Posterior cingulate gyrus (tissue), 11 donors: ENCODE measurements at regions not wholly inside any gene's neighbourhood (a gene's known extent, or its start where the extent isn't known, plus 50 kb on each side); places are given as distances from the start of the nearest gene placed in this dataset.
A peak's percentile ranks its signal among the peaks of the same experiment; 100 is the strongest.

Source experiments
- DNase-seq, 10 donors: peaks; one replicate each; pipeline versions ENCODE4 v3.0.0 to v3.0.0-alpha.2; 2020 to 2021; ENCODE audit warnings: mixed read lengths in 3 of 10
- intact Hi-C: fragments of 100-400 bp; cut with DNase I; formaldehyde crosslinking; loops from one replicate; pipeline ENCODE4 v1.15.1; 2023

DNA sequence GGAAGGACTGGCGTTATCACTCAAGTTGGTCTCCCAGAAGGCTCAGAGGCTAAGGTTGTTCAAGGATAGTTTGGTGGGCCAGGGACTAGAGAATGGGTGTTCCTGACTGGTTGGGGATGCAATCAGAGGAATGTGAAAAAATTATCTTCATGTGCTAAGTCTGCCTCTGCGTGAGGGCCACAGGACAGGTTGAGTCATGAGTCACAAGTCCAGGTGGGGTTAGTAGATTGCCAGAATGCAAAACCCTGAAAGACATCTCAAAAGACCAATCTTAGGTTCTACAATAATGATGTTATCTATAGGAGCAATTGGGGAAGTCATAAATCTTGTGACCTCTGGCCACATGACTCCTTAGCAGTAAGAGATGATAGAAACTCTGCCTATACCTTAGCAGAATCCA lies 220.1 kb upstream of the EEA1 start:
- intact Hi-C loops = no loop called here
- DNase-seq = no peak

DNA sequence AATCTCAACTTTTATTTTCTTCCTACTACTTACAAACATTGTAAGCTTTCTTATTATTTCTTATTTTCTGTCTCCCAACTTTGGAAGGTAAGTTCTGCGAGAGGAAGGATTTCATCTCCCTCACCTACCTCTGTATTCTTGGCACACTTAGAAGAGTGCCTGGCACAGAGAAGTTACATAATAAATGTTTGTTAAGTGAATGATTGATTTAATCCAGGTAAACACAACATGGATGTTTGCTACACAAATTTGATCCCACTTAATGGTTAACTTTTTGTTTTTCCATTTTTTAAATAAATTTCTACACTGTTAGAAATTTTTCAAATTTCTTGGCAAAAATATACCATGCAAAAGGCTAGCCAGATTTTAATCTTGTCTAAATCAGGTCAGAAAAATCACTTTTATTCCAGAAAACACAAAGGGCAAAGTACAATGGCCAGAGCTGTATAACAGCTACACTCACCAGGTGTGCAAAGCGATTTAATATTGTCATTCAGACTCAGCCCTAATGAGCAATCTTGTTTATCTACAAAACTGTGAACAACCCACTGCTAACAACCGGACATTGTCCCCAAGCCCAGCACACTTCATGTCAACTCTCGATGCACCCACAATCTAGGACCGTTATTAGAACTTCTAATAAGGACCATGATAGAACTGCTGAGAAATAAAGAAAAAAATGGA lies 222.1 kb upstream of the EEA1 start:
- intact Hi-C loops = no loop called here
- DNase-seq = no peak

DNA sequence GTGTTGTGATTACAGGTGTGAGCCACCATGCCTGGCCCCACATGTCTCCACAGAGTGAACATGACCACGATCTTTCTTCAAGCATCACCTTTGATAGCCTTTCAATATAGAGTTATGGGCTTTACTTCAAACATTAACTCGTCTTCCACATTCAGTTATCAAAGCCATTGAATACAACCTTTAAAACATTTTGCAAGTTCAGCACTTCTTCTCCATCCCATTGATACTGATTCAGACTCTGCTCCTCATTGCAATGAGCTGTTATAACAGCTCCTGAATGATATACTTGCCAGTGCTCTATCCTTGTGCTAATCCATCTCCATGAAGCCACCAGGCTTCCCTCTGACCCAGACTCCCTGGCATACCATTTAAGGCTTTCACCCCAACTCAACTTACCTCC lies 223.5 kb upstream of the EEA1 start:
- intact Hi-C loops = no loop called here
- no peak for DNase-seq

GRCh38 chr12:93153321-93153720 lies 224.2 kb upstream of the EEA1 start:
- intact Hi-C loops = no loop called here
- DNase-seq = no peak

- DNase-seq = no peak
- intact Hi-C loops = no loop called here
Measured at GRCh38 chr12:93154096-93154728, 223.5 kb upstream of the NUDT4 start.

DNA sequence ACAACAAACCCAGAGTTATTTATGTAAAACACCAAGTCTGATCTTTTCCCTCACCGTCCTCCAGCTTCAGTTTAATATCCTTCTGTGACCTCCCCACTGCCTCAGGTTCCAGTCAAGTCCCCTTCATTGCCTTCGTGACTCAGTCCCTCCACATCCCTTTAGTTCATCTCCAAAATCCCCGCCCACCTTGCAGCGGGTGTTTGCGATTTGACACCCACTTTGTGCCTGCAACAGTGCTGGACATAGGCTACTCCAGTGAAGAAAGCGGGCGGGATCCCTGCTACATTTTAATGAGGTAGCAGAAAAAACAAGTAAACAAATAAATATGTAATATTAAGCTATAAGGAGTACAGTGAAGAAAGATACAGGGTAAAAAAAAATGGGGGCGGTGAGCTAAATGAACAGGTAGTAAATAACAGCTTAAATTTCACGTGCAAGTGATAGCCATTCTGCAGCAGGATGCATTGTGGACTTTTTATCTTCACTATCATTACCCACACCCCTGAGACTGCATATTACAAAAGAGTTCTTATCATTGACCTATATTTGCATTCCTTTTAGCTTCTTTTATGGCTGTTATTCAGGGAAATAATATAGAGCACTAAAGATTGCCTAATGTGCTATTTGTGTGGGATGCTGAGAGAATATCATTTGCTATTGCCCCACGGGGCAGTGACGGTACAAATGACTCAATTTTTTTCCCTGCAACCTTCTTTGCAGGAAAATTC lies 222.8 kb upstream of the NUDT4 start:
- DNase-seq = peak in 1 of 10 donors; percentile 64
- intact Hi-C loops = no loop called here

DNA sequence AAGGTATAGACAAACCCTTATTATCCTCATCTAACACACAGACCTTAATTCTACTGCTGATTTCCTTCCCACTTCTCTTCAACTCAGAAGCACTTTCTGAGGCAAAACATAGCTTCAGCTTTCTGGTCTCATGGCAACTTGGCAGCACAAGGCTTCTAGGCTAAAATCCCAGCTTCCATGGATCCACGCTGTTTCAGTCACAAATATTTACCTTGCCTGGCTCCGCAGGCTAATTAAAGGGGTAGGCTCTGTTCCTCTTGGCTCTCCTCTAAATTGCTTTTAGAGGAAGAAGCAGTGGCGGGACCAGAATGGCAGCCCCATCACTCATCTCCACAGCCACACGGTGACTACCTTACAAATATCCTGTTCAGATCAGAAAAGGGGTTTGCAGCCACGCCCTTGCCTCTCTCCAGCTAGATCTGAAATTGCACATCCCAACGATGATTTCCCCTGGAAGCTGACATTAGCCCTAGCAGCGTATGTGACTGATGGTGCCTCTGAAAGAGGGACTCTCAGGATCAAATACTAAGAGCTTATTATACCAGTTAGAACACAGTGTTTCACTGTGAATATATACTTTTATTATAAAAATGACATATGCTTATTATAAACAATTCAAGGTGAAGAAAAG lies 221.5 kb upstream of the NUDT4 start:
- intact Hi-C loops = no loop called here
- DNase-seq = peak in 1 of 10 donors; percentile 62

GRCh38 chr12:93157279-93157678 lies 220.4 kb upstream of the NUDT4 start:
- no peak for DNase-seq
- intact Hi-C loops = no loop called here

GRCh38 chr12:93158065-93158843 lies 219.5 kb upstream of the NUDT4 start:
- no peak for DNase-seq
- intact Hi-C loops = no loop called here

GRCh38 chr12:93163260-93164036 lies 214.3 kb upstream of the NUDT4 start:
- no peak for DNase-seq
- intact Hi-C loops = no loop called here

- intact Hi-C loops = no loop called here
- DNase-seq = no peak
Measured at GRCh38 chr12:93164103-93164880, 213.4 kb upstream of the NUDT4 start.

- intact Hi-C loops = no loop called here
- peak in 1 of 10 donors; percentile 13 for DNase-seq
Measured at GRCh38 chr12:93165384-93165932, 212.3 kb upstream of the NUDT4 start.

DNA sequence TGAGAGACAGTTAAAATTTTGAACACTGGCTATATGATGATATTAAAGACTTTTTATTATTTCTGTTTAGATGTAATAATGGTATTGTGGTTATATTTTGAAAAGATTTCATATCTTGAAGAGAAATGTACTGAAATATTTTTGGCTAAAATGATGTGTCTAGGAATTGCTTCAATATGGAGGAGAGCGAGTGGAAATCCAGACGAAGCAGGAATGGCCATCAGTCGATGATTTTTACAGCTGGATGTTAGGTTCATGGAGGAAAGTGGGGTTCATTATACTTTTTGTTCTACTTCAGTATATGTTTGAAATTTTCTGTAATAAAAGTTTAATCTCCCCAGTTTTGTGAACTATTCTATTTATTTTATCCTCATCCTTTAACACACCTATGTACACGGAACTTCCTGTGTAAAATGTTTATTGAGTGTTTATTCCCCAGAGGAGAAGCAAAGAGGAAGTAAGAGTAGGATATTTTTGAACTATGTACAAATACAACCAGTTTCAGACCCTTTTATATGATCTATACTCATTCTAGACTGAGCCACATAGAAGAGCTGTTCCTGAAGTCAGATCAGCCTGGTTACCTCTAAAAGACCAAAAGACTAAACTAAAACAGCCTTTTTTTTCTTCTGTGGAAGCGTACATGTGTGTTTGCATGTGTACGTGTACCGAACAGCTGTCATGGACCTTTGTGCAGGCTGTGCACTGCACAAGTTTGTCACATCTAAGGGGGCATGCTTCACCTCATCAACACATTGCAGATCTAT lies 211.0 kb upstream of the NUDT4 start:
- intact Hi-C loops = no loop called here

GRCh38 chr12:93167331-93167730 lies 210.4 kb upstream of the NUDT4 start:
- no peak for DNase-seq
- intact Hi-C loops = no loop called here

More for the DNA sequence above, 211.0 kb upstream of the NUDT4 start:
- no peak for DNase-seq

DNA sequence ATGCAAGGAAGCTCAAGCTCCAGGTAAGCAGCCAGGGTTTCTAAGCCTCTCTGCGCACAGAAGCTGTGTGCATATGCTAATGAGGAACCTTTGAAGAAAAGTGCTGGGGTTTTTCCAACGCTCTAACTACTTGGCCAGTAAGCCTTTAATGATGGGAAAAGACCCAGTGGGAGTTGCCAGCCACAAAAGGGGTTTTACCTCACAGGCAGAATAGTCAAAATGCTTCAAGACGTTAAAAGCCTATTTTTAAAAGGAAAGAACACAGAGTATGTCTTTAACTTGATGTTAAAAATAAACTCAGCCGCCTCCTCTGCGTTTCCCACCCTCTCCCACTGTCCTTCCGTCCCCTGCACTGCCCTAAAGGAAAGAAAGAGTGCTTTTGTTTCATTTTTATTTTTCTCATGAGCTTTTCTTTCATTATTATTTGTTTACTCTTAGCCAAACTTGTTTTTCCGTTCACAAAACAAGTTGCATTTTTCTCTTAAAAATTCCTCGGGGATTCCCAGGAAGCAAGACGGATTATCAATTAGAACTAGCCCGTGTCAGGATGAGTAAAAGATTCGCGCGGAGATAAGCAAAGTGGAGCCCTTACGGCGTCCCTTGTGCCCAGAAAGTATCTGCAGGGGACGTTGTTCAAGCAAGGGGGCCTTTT lies 209.8 kb upstream of the NUDT4 start:
- intact Hi-C loops = no loop called here
- DNase-seq = no peak

DNA sequence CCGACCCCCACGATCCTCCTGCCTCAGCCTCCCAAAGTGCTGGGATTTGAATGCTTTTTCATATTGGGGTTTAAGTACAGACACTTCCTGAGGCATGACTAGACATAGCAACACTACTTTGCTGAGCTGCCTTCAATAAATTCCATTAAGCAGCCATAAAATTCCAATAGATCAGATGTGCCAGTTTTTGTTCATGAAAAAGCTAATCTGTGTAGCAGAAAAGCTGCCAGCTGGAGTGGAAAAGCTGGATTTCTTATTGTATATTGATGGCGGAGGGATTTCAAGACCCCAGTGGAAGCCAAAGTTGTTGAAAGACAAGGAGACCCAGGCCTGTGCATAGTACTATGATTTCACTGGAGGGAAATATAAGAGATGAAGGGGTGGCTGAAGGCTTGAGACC lies 209.0 kb upstream of the NUDT4 start:
- no peak for DNase-seq

DNA sequence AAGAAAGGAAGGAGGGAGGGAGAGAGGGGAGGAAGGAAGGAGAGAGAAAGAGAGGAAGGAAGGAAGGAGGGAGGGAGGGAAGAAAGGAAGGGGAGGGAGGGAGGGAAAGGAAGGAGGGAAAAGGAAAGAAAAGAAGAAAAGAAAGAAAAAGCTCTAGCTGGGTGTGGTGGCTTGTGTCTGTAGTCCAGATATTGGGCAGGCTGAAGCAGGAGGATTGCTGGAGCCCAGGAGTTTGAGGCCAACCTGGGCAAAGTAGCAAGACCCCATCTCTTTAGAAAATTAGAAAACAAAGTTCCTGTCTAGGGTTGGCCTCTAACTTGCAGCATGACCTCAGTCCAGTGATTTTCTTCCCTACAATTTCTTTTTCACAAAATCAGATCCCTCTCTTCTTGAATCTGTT lies 208.2 kb upstream of the NUDT4 start:
- DNase-seq = no peak
- intact Hi-C loops = no loop called here

More for the DNA sequence above, 209.0 kb upstream of the NUDT4 start:
- intact Hi-C loops = no loop called here
